ENCODE measurements at regions not wholly inside any gene's neighbourhood (a gene's known extent, or its start where the extent isn't known, plus 50 kb on each side); places are given as distances from the start of the nearest gene placed in this dataset.

- no peaks in the 10 kb centered on the region for H3K9me3 ChIP-seq (ENCODE audit: control insufficient read depth, insufficient read depth, low read depth, low read length)
- ChIA-PET CTCF (no interaction called here), POLR2A (no interaction called here)
- DNase-seq (ENCODE audit: low read depth, low spot score): no peak
- in situ Hi-C loops (cut with HindIII; ENCODE audit: low pct_unique_long_range_greater_than_20kb, low sequenced_read_pairs) (no loop called here), intact Hi-C loops (cut with micrococcal nuclease; ENCODE audit: unreplicated experiment) (no loop called here)
- no peaks in the 10 kb centered on the region for H3K27me3 ChIP-seq (ENCODE audit: control insufficient read depth, insufficient read depth, low read length)
- no peak overlapping the region for H3K4me3 ChIP-seq (ENCODE audit: low read depth in 2 of 2, low read length in 2 of 2)
- TF ChIP-seq POLR2AphosphoS5 (IDR thresholded peaks at IDR 0.05; ENCODE audit: low read depth, low read length) (no peak), TCF7L2 (IDR thresholded peaks at IDR 0.05; ENCODE audit: low read depth, low read length) (no peak), SIN3A (IDR thresholded peaks at IDR 0.05; ENCODE audit: borderline replicate concordance, insufficient read depth, low read depth, low read length) (no peak), REST (IDR thresholded peaks at IDR 0.05; ENCODE audit: insufficient read depth in 1 of 2, low read depth in 2 of 2, low read length in 1 of 2) (no peak), CTCF (IDR thresholded peaks at IDR 0.05) (no peak)
- no peak overlapping the region for H3K27ac ChIP-seq (ENCODE audit: low read length)
- no peaks in the 10 kb centered on the region for H3K36me3 ChIP-seq (ENCODE audit: control insufficient read depth, insufficient read depth, low read length)
- no peaks in the 10 kb centered on the region for H3K4me1 ChIP-seq (ENCODE audit: control insufficient read depth, insufficient read depth, low read length)
- no peak for ATAC-seq
- no TSS peak for BruUV-seq (replicated peaks)
Observed at GRCh38 chr12:67748743-67749040, 100.1 kb downstream of the DYRK2 start.

GRCh38 chr12:67750513-67751183 lies 102.1 kb downstream of the DYRK2 start:
- no TSS peak for BruUV-seq (replicated peaks)
- no peaks in the 10 kb centered on the region; the same call in 1 of the 2 replicates for H3K27me3 ChIP-seq (ENCODE audit: control insufficient read depth, insufficient read depth, low read length)
- POLR2A ChIA-PET: no interaction called here
- H3K36me3 ChIP-seq (ENCODE audit: control insufficient read depth, insufficient read depth, low read length): no peaks in the 10 kb centered on the region
- no peak for ATAC-seq
- no peaks in the 10 kb centered on the region for H3K4me1 ChIP-seq (ENCODE audit: control insufficient read depth, insufficient read depth, low read length)
- CTCF ChIA-PET: no interaction called here
- TF ChIP-seq SIN3A (IDR thresholded peaks at IDR 0.05; ENCODE audit: borderline replicate concordance, insufficient read depth, low read depth, low read length) (no peak), TCF7L2 (IDR thresholded peaks at IDR 0.05; ENCODE audit: low read depth, low read length) (no peak), CTCF (IDR thresholded peaks at IDR 0.05) (no peak)
- H3K27ac ChIP-seq (ENCODE audit: low read length): no peak overlapping the region
- in situ Hi-C loops (cut with HindIII; ENCODE audit: low pct_unique_long_range_greater_than_20kb, low sequenced_read_pairs) (no loop called here), intact Hi-C loops (cut with micrococcal nuclease; ENCODE audit: unreplicated experiment) (no loop called here)
- H3K9me3 ChIP-seq (ENCODE audit: control insufficient read depth, insufficient read depth, low read depth, low read length): no peaks in the 10 kb centered on the region
- no peak overlapping the region for H3K4me3 ChIP-seq (ENCODE audit: low read depth in 2 of 2, low read length in 2 of 2)
- DNase-seq (ENCODE audit: low read depth, low spot score): no peak
